ENCODE measurements at regions not wholly inside any gene's neighbourhood (a gene's known extent, or its start where the extent isn't known, plus 50 kb on each side); places are given as distances from the start of the nearest gene placed in this dataset.

- Histone ChIP-seq H3F3A (ENCODE audit: insufficient read depth, low read length, poor library complexity, severe bottlenecking) (no peaks in the 10 kb centered on the region), H3K9me3 (ENCODE audit: low read length) (no peaks in the 10 kb centered on the region), H3K36me3 (ENCODE audit: insufficient read depth, low read length) (no peaks in the 10 kb centered on the region), H3K27ac (ENCODE audit: low read length) (no peak overlapping the region), H3K27me3 (ENCODE audit: insufficient read depth, low read depth, low read length) (no peaks in the 10 kb centered on the region), H3K4me3 (ENCODE audit: low read length) (no peak overlapping the region), H3K9me2 (ENCODE audit: insufficient read depth, low read length) (no peaks in the 10 kb centered on the region), H4K20me1 (ENCODE audit: insufficient read depth) (no peaks in the 10 kb centered on the region), H3K79me2 (replicated peaks; ENCODE audit: insufficient read depth, low read length) (no peaks in the 10 kb centered on the region), H2AFZ (ENCODE audit: low read depth, low read length) (no peak overlapping the region), H3K9ac (ENCODE audit: low read length) (no peak overlapping the region), H3K4me2 (ENCODE audit: low read length) (no peak overlapping the region)
- TF ChIP-seq MXI1 (conservative IDR thresholded peaks at IDR 0.05; ENCODE audit: poor library complexity, severe bottlenecking) (no peak), RAD21 (conservative IDR thresholded peaks at IDR 0.05) (no peak), EP300 (conservative IDR thresholded peaks at IDR 0.05; ENCODE audit: poor library complexity, severe bottlenecking) (no peak)
Measured at GRCh38 chr17:73724341-73724740, 80.1 kb upstream of the SDK2 start.

GRCh38 chr17:73724990-73725389, 80.7 kb upstream of the SDK2 start:
- no peaks in the 10 kb centered on the region for H3K36me3 ChIP-seq (ENCODE audit: insufficient read depth, low read length)
- H3K27me3 ChIP-seq (ENCODE audit: insufficient read depth, low read depth, low read length) = no peaks in the 10 kb centered on the region
- H3K9me2 ChIP-seq (ENCODE audit: insufficient read depth, low read length) = no peaks in the 10 kb centered on the region
- H4K20me1 ChIP-seq (ENCODE audit: insufficient read depth) = no peaks in the 10 kb centered on the region
- TF ChIP-seq EP300 (conservative IDR thresholded peaks at IDR 0.05; ENCODE audit: poor library complexity, severe bottlenecking) (no peak), SMC3 (conservative IDR thresholded peaks at IDR 0.05; ENCODE audit: poor library complexity) (no peak), TAF1 (IDR thresholded peaks at IDR 0.05; ENCODE audit: low read depth) (no peak), RAD21 (conservative IDR thresholded peaks at IDR 0.05) (no peak), EZH2 (IDR thresholded peaks at IDR 0.05; ENCODE audit: borderline replicate concordance, insufficient read depth, low read length, poor library complexity, severe bottlenecking) (no peak), POLR2AphosphoS5 (IDR thresholded peaks at IDR 0.05) (no peak), REST (IDR thresholded peaks at IDR 0.05; ENCODE audit: borderline replicate concordance) (no peak), MXI1 (conservative IDR thresholded peaks at IDR 0.05; ENCODE audit: poor library complexity, severe bottlenecking) (no peak)
- TF ChIP-seq, protein P1, sequence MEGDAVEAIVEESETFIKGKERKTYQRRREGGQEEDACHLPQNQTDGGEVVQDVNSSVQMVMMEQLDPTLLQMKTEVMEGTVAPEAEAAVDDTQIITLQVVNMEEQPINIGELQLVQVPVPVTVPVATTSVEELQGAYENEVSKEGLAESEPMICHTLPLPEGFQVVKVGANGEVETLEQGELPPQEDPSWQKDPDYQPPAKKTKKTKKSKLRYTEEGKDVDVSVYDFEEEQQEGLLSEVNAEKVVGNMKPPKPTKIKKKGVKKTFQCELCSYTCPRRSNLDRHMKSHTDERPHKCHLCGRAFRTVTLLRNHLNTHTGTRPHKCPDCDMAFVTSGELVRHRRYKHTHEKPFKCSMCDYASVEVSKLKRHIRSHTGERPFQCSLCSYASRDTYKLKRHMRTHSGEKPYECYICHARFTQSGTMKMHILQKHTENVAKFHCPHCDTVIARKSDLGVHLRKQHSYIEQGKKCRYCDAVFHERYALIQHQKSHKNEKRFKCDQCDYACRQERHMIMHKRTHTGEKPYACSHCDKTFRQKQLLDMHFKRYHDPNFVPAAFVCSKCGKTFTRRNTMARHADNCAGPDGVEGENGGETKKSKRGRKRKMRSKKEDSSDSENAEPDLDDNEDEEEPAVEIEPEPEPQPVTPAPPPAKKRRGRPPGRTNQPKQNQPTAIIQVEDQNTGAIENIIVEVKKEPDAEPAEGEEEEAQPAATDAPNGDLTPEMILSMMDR (IDR thresholded peaks at IDR 0.05; ENCODE audit: poor library complexity, severe bottlenecking) = no peak
- no peaks in the 10 kb centered on the region for H3F3A ChIP-seq (ENCODE audit: insufficient read depth, low read length, poor library complexity, severe bottlenecking)
- no peak overlapping the region for H3K4me3 ChIP-seq (ENCODE audit: low read length)
- no peak overlapping the region for H3K27ac ChIP-seq (ENCODE audit: low read length)
- H3K9ac ChIP-seq (ENCODE audit: low read length) = no peak overlapping the region
- H3K4me2 ChIP-seq (ENCODE audit: low read length) = no peak overlapping the region
- no peaks in the 10 kb centered on the region for H3K9me3 ChIP-seq (ENCODE audit: low read length)
- H2AFZ ChIP-seq (ENCODE audit: low read depth, low read length) = no peak overlapping the region
- H3K79me2 ChIP-seq (replicated peaks; ENCODE audit: insufficient read depth, low read length) = no peaks in the 10 kb centered on the region

Measured in neural cell (in vitro differentiated cells).